KMS-11 (cell line): ENCODE measurements at regions not wholly inside any gene's neighbourhood (a gene's known extent, or its start where the extent isn't known, plus 50 kb on each side); places are given as distances from the start of the nearest gene placed in this dataset.

ENCODE experiments used
- H2AFZ ChIP-seq: fragments of 200-600 bp; sonication (generic); 2 replicates; pipeline ENCODE4 v1.6.1; 2016; ENCODE audit warnings: antibody characterized with exemption, mixed run types, low read depth
- H3K27ac ChIP-seq: fragments of 200-600 bp; sonication (generic); 2 replicates; pipeline ENCODE4 v1.6.1; 2016; ENCODE audit warnings: mild to moderate bottlenecking, mixed run types
- H3K27me3 ChIP-seq: fragments of 200-600 bp; sonication (generic); 2 replicates; pipeline ENCODE4 v1.6.1; 2017; ENCODE audit warnings: mild to moderate bottlenecking, low read depth, mixed run types, moderate library complexity; ENCODE audit not compliant: insufficient read depth
- H3K36me3 ChIP-seq: fragments of 200-600 bp; sonication (generic); 2 replicates; pipeline ENCODE4 v1.6.1; 2017; ENCODE audit warnings: mild to moderate bottlenecking, mixed run types; ENCODE audit not compliant: insufficient read depth
- H3K4me1 ChIP-seq: fragments of 200-600 bp; sonication (generic); 2 replicates; pipeline ENCODE4 v1.6.1; 2016; ENCODE audit warnings: mild to moderate bottlenecking, low read depth, mixed run types; ENCODE audit not compliant: poor library complexity, severe bottlenecking
- H3K4me2 ChIP-seq: fragments of 200-600 bp; sonication (generic); 2 replicates; pipeline ENCODE4 v1.7.0; 2016; ENCODE audit warnings: mild to moderate bottlenecking, mixed run types
- H3K4me3 ChIP-seq: fragments of 200-600 bp; sonication (generic); IDR thresholded peaks from 2 replicates; pipeline ENCODE4 v1.6.1; 2017; ENCODE audit warnings: low read depth, low read length, mixed read lengths; ENCODE audit not compliant: insufficient read depth
- H3K79me2 ChIP-seq: fragments of 200-600 bp; sonication (generic); 2 replicates; pipeline ENCODE4 v1.6.1; 2016; ENCODE audit warnings: low read depth, mixed run types; ENCODE audit not compliant: insufficient read depth
- H3K9ac ChIP-seq: fragments of 200-600 bp; sonication (generic); 2 replicates; pipeline ENCODE4 v1.6.1; 2016; ENCODE audit warnings: mild to moderate bottlenecking, mixed run types
- H4K20me1 ChIP-seq: fragments of 200-600 bp; sonication (generic); 2 replicates; pipeline ENCODE4 v1.6.1; 2016; ENCODE audit warnings: mild to moderate bottlenecking, mixed run types; ENCODE audit not compliant: insufficient read depth
- TF ChIP-seq, protein P1 (sequence below): fragments of 200-600 bp; sonication (generic); conservative IDR thresholded peaks from 2 replicates; pipeline ENCODE4 v1.6.1; 2017; ENCODE audit warnings: low read depth, mild to moderate bottlenecking, antibody characterized with exemption, low read length, moderate library complexity, mixed read lengths

DNA sequence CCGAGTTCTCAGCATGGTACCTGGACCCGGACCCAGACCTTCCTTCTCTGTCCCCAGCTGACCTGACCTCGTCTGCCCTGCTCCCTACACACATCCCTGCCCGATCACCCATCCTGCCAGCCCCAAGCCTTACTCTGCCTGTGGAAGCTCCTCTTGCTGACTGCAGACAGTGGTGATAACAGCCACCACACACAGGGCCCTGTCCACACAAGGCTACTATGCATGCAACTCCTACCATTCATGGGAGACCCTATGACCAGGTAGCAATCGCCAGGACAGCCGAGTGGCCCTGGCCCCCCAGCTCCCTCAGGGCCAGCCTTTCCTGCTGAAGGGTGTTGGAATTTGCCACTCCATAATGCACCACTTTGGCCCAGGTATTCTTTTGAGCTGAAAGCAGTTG lies 233.6 kb downstream of the BRD1 start:
- H3K4me3 ChIP-seq, result no peak overlapping the region
- TF ChIP-seq, protein P1, sequence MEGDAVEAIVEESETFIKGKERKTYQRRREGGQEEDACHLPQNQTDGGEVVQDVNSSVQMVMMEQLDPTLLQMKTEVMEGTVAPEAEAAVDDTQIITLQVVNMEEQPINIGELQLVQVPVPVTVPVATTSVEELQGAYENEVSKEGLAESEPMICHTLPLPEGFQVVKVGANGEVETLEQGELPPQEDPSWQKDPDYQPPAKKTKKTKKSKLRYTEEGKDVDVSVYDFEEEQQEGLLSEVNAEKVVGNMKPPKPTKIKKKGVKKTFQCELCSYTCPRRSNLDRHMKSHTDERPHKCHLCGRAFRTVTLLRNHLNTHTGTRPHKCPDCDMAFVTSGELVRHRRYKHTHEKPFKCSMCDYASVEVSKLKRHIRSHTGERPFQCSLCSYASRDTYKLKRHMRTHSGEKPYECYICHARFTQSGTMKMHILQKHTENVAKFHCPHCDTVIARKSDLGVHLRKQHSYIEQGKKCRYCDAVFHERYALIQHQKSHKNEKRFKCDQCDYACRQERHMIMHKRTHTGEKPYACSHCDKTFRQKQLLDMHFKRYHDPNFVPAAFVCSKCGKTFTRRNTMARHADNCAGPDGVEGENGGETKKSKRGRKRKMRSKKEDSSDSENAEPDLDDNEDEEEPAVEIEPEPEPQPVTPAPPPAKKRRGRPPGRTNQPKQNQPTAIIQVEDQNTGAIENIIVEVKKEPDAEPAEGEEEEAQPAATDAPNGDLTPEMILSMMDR, result no peak
- no peak overlapping the region for H3K4me2 ChIP-seq
- no peaks in the 10 kb centered on the region for H3K4me1 ChIP-seq
- H3K79me2 ChIP-seq, result no peaks in the 10 kb centered on the region
- no peaks in the 10 kb centered on the region for H3K36me3 ChIP-seq
- no peak overlapping the region for H3K9ac ChIP-seq
- no peaks in the 10 kb centered on the region for H4K20me1 ChIP-seq
- H3K27ac ChIP-seq, result no peak overlapping the region
- no peaks in the 10 kb centered on the region for H3K27me3 ChIP-seq
- no peak overlapping the region for H2AFZ ChIP-seq

DNA sequence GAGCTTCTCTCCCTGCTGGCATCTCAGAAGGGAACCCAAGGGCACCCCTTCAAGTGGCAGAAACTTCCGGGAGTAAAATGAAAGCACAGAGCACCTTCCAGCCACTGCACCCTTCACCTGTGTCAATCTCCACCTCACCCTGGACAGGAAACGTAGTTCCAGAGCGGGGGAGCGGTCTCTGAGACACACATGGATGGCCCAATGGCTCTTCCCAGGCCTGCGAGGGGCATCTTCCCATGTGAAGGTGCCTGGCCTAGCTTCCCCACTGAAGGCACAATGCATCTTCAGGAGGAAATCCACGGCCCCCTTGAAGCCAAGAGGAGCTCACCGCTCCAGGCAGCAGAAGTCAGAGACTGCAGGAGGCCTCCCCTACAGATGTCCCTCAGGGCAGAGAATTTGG lies 234.2 kb downstream of the BRD1 start:
- H4K20me1 ChIP-seq, result no peaks in the 10 kb centered on the region
- no peak overlapping the region for H3K4me3 ChIP-seq
- H3K27ac ChIP-seq, result no peak overlapping the region
- H3K9ac ChIP-seq, result no peak overlapping the region
- TF ChIP-seq, protein P1, result no peak
- H3K4me1 ChIP-seq, result no peaks in the 10 kb centered on the region
- no peaks in the 10 kb centered on the region for H3K79me2 ChIP-seq
- no peaks in the 10 kb centered on the region for H3K27me3 ChIP-seq
- H3K4me2 ChIP-seq, result no peak overlapping the region
- no peak overlapping the region for H2AFZ ChIP-seq
- no peaks in the 10 kb centered on the region for H3K36me3 ChIP-seq

DNA sequence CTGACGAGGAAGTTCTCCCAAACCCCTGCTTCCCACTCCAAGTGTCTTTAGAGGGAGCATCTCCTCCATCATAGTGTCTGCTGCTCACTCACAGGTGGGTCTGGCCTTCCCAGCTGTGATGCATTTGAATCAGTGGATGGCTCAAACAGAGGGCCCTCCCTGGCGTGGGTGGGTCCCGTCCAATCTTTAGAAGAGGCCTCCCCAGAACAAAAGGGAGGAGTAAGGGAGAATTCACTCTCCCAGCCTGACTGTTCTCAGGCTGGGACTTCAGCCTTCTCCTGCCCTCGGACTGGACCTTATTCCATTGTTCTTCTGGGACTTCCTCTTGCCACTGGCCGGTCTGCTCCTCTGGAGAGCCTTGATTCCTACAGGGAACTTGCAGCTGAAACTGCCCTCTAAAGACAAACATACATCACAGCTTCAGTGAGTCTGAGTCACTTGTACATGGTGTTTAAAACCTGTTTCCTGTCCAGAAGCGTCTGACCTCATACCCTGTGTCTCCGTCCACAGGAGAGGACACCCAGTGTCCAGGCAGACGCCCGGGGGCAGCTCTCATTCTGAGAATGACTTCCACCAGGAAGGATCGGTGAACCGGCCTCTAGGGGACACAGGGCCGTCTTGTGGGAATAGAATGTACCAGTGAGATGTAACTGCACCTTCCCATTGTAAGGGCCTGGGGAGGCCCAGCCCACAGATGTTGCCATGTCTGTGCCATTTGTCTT lies 234.7 kb downstream of the BRD1 start:
- TF ChIP-seq, protein P1, result no peak
- Histone ChIP-seq H3K27me3 (no peaks in the 10 kb centered on the region), H2AFZ (no peak overlapping the region), H3K9ac (no peak overlapping the region), H3K36me3 (no peaks in the 10 kb centered on the region), H3K79me2 (no peaks in the 10 kb centered on the region), H3K4me3 (no peak overlapping the region), H3K27ac (no peak overlapping the region), H4K20me1 (no peaks in the 10 kb centered on the region), H3K4me2 (no peak overlapping the region), H3K4me1 (no peaks in the 10 kb centered on the region)

DNA sequence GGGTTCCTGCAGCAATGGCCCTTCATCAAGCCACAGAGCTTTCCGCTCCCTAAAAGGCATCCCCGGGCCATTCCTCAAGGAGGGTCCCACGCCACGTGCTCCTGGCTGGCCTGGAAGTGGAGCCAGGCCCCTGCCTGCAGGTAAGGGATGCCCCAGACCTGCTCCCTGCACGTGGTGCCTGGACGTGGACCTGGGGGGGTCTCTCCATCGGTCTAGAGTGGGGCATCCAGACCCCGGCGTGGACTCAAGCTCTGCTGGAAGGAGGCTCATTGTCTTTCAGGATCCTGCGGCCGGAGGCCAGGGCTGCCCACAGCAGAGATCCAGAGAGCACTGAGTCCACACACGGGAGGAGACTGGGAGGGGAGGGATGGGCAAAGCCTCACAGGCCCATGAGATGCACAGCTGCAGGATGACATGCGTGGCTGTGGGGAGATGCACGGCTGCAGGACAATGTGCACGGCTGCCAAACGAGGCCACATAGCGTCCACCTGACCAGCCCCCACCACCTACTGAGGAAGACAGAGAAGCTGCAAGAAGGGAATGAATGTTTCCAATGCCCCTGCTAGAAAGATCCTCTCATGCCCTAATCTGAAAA lies 236.7 kb downstream of the BRD1 start:
- H4K20me1 ChIP-seq, result no peaks in the 10 kb centered on the region
- no peak overlapping the region for H3K9ac ChIP-seq
- no peak overlapping the region for H3K4me3 ChIP-seq
- no peaks in the 10 kb centered on the region; the same call in 1 of the 2 replicates for H3K27me3 ChIP-seq
- H3K36me3 ChIP-seq, result no peaks in the 10 kb centered on the region
- H3K4me1 ChIP-seq, result no peaks in the 10 kb centered on the region
- TF ChIP-seq, protein P1, result no peak
- no peak overlapping the region for H3K27ac ChIP-seq
- no peaks in the 10 kb centered on the region for H3K79me2 ChIP-seq
- H3K4me2 ChIP-seq, result no peak overlapping the region
- no peak overlapping the region for H2AFZ ChIP-seq
